Motor neuron (in vitro differentiated cells): ENCODE measurements at regions not wholly inside any gene's neighbourhood (a gene's known extent, or its start where the extent isn't known, plus 50 kb on each side); places are given as distances from the start of the nearest gene placed in this dataset.
"Not testable (repeated sequence)": the region's sequence is repeated elsewhere in the genome, so short reads cannot be mapped to it uniquely, and the experiment has no call there.

Source experiments
- ATAC-seq, 8 experiments: fragments of 200-7000 bp; cut with Tn5 transposase; replicated peaks in 6 of 8; 2 replicates each; pipeline ENCODE4 v1.8.0; 2021; ENCODE audit warnings: mild to moderate bottlenecking in 8 of 8, moderate library complexity in 8 of 8
- H3K27ac ChIP-seq, 2 donors: fragments of 250-450 bp; sonication (Bioruptor Pico); 2 replicates each; pipeline ENCODE4 v1.9.0; 2021; ENCODE audit warnings: antibody characterized with exemption in 2 of 2, mild to moderate bottlenecking in 2 of 2, moderate library complexity in 1 of 2
- H3K4me1 ChIP-seq, 2 donors: fragments of 250-450 bp; sonication (Bioruptor Pico); replicated peaks in 1 of 2; 2 replicates each; pipeline ENCODE4 v1.6.1; 2021; ENCODE audit warnings: antibody characterized with exemption in 2 of 2, mild to moderate bottlenecking in 2 of 2, moderate library complexity in 1 of 2
- H3K4me3 ChIP-seq, 5 donors: fragments of 250-450 bp; sonication (Bioruptor Pico); 2 replicates each; pipeline ENCODE4 v1.9.0; 2021; ENCODE audit warnings: antibody characterized with exemption in 5 of 5, mild to moderate bottlenecking in 5 of 5, moderate library complexity in 4 of 5
- WGBS, 10 experiments: fragments of 450-650 bp; shearing (Covaris generic); methylation state at CpG; one replicate each; pipeline ENCODE4 v1.0.0; 2022; 5-methylcytosine and 5-hydroxymethylcytosine counted together
- in situ Hi-C, 9 experiments: fragments of 400-800 bp; cut with MboI; loops; one replicate each; pipeline ENCODE4 v1.15.0; 2021; ENCODE audit warnings: low sequenced_read_pairs in 9 of 9, low pct_unique_long_range_greater_than_20kb in 2 of 9; ENCODE audit not compliant: unreplicated experiment in 9 of 9

GRCh38 chr20:29087887-29088286 is 2169.6 kb upstream of the DEFB115 start:
- H3K4me1 ChIP-seq, in situ Hi-C loops, H3K4me3 ChIP-seq, ATAC-seq, H3K27ac ChIP-seq: not testable (repeated sequence)
- WGBS, 10 experiments, result 0 to 80% (median 67%) methylated on average over 1 to 2 of the region's 3 CpGs; no CpG with 5 or more reads in 7 of the 10 experiments

- H3K4me3 ChIP-seq, H3K4me1 ChIP-seq, ATAC-seq, H3K27ac ChIP-seq, in situ Hi-C loops: not testable (repeated sequence)
- 0 to 73% (median 29%) methylated on average over 1 to 2 of the region's 2 CpGs for WGBS, 10 experiments
Observed at GRCh38 chr20:29088472-29088871, 2169.0 kb upstream of the DEFB115 start.

- H3K27ac ChIP-seq, ATAC-seq, in situ Hi-C loops, H3K4me3 ChIP-seq, H3K4me1 ChIP-seq: not testable (repeated sequence)
- 4 to 53% (median 23%) methylated on average over 3 of the region's 3 CpGs for WGBS, 10 experiments
Observed at GRCh38 chr20:29089409-29089808, 2168.1 kb upstream of the DEFB115 start.

GRCh38 chr20:29093958-29094357 is 2163.5 kb upstream of the DEFB115 start:
- in situ Hi-C loops, H3K4me1 ChIP-seq: not testable (repeated sequence)

GRCh38 chr20:29096695-29097094 is 2160.8 kb upstream of the DEFB115 start:
- H3K27ac ChIP-seq, in situ Hi-C loops, H3K4me3 ChIP-seq, H3K4me1 ChIP-seq, ATAC-seq: not testable (repeated sequence)
- WGBS, 10 experiments, result 0 to 56% (median 17%) methylated on average over 1 of the region's 1 CpG; no CpG with 5 or more reads in 5 of the 10 experiments

More at GRCh38 chr20:29093958-29094357, 2163.5 kb upstream of the DEFB115 start:
- not testable (repeated sequence) for ATAC-seq, H3K27ac ChIP-seq, H3K4me3 ChIP-seq

- in situ Hi-C loops, H3K4me1 ChIP-seq, ATAC-seq, H3K4me3 ChIP-seq, H3K27ac ChIP-seq: not testable (repeated sequence)
- WGBS, 10 experiments, result 16 to 86% (median 48%) methylated on average over 2 to 6 of the region's 6 CpGs
Observed at GRCh38 chr20:29107884-29108283, 2149.6 kb upstream of the DEFB115 start.

GRCh38 chr20:29109386-29109785 is 2148.1 kb upstream of the DEFB115 start:
- ATAC-seq, H3K4me3 ChIP-seq, H3K4me1 ChIP-seq, H3K27ac ChIP-seq, in situ Hi-C loops: not testable (repeated sequence)
- WGBS, 10 experiments, result 50 to 67% methylated on average over 1 of the region's 2 CpGs; no CpG with 5 or more reads in 8 of the 10 experiments

GRCh38 chr20:29115097-29115496 is 2142.4 kb upstream of the DEFB115 start:
- H3K27ac ChIP-seq, H3K4me3 ChIP-seq, H3K4me1 ChIP-seq, in situ Hi-C loops, ATAC-seq: not testable (repeated sequence)
- WGBS, 10 experiments, result 6 to 71% (median 50%) methylated on average over 2 to 4 of the region's 4 CpGs

- in situ Hi-C loops, result no loop called here
- no peak overlapping the region for H3K27ac ChIP-seq
- H3K4me1 ChIP-seq, result no peaks in the 10 kb centered on the region
- no peak overlapping the region for H3K4me3 ChIP-seq
- WGBS, 10 experiments, result 8 to 58% (median 34%) methylated on average over 3 to 7 of the region's 7 CpGs; no CpG with 5 or more reads in 1 of the 10 experiments
- no peak for ATAC-seq
Observed at GRCh38 chr20:29119141-29119540, 2138.3 kb upstream of the DEFB115 start.

- in situ Hi-C loops, H3K27ac ChIP-seq, H3K4me1 ChIP-seq, H3K4me3 ChIP-seq, ATAC-seq: not testable (repeated sequence)
- WGBS, 10 experiments, result 11 to 82% (median 40%) methylated on average over 1 of the region's 1 CpG; no CpG with 5 or more reads in 1 of the 10 experiments
Observed at GRCh38 chr20:29119684-29120083, 2137.8 kb upstream of the DEFB115 start.

GRCh38 chr20:29120088-29120487 is 2137.4 kb upstream of the DEFB115 start:
- H3K4me3 ChIP-seq, H3K4me1 ChIP-seq, H3K27ac ChIP-seq, in situ Hi-C loops: not testable (repeated sequence)
- 0 to 43% (median 25%) methylated on average over 2 to 7 of the region's 8 CpGs; no CpG with 5 or more reads in 2 of the 10 experiments for WGBS, 10 experiments
- peak in 5 of 8 experiments; percentile 36 to 73 (median 56) for ATAC-seq

GRCh38 chr20:29120575-29120974 is 2136.9 kb upstream of the DEFB115 start:
- ATAC-seq, result peak in 7 of 8 experiments; percentile 25 to 99 (median 72)
- H3K4me1 ChIP-seq, H3K27ac ChIP-seq, in situ Hi-C loops, H3K4me3 ChIP-seq: not testable (repeated sequence)
- 0 to 8% (median 0%) methylated on average over 1 to 2 of the region's 2 CpGs; no CpG with 5 or more reads in 5 of the 10 experiments for WGBS, 10 experiments

- 12 to 43% (median 31%) methylated on average over 3 of the region's 3 CpGs for WGBS, 10 experiments
- ATAC-seq, in situ Hi-C loops, H3K4me1 ChIP-seq, H3K27ac ChIP-seq, H3K4me3 ChIP-seq: not testable (repeated sequence)
Observed at GRCh38 chr20:29122784-29123183, 2134.7 kb upstream of the DEFB115 start.

- Histone ChIP-seq H3K4me3 (no peak overlapping the region), H3K27ac (no peak overlapping the region), H3K4me1 (no peaks in the 10 kb centered on the region)
- ATAC-seq, result no peak
- in situ Hi-C loops, result no loop called here
- WGBS, 10 experiments, result 0 to 60% (median 28%) methylated on average over 1 of the region's 1 CpG
Observed at GRCh38 chr20:29123861-29124260, 2133.6 kb upstream of the DEFB115 start.
